H1 (cell line): ENCODE measurements at regions not wholly inside any gene's neighbourhood (a gene's known extent, or its start where the extent isn't known, plus 50 kb on each side); places are given as distances from the start of the nearest gene placed in this dataset.

Experiments used
- CTCF ChIA-PET: fragments of 300-600 bp; sonication (Branson Sonifier 250); formaldehyde crosslinking; loops from one replicate; lab custom pipeline; 2021; ENCODE audit not compliant: partially characterized antibody; lab: Charles Lee
- POLR2A ChIA-PET: fragments of 300-600 bp; sonication (Branson Sonifier 250); formaldehyde crosslinking; loops from one replicate; lab custom pipeline; 2021; ENCODE audit warnings: inconsistent platforms; ENCODE audit not compliant: partially characterized antibody; lab: Charles Lee
- DNase-seq, 2 experiments: peaks; one replicate each; pipeline versions ENCODE4 v3.0.0 to v3.0.0-alpha.2; 2010 to 2022; ENCODE audit warnings: low spot score in 2 of 2, low read depth in 1 of 2, mixed read lengths in 1 of 2
- FAIRE-seq: peaks from 2 replicates; lab custom pipeline; 2011; peaks lifted over from hg19 to GRCh38; lab: Jason Lieb, UNC
- H2AFZ ChIP-seq: 2 replicates; pipeline ENCODE4 v1.8.1; 2012; ENCODE audit warnings: low read length, inconsistent platforms
- H2AK5ac ChIP-seq: 2 replicates; pipeline ENCODE4 v1.6.1; 2013; ENCODE audit warnings: low read depth, low read length
- H2BK120ac ChIP-seq: replicated peaks from 2 replicates; pipeline ENCODE3; 2013; ENCODE audit warnings: low read depth, low read length, inconsistent platforms
- H2BK12ac ChIP-seq: 2 replicates; pipeline ENCODE4 v1.6.1; 2013; ENCODE audit warnings: low read depth, low read length
- H2BK15ac ChIP-seq: 2 replicates; pipeline ENCODE4 v1.6.1; 2013; ENCODE audit warnings: low read length
- H2BK20ac ChIP-seq: 2 replicates; pipeline ENCODE4 v1.6.1; 2013; ENCODE audit warnings: low read length
- H2BK5ac ChIP-seq: 2 replicates; pipeline ENCODE4 v1.6.1; 2013; ENCODE audit warnings: low read depth, low read length
- H3K14ac ChIP-seq: 2 replicates; pipeline ENCODE4 v1.6.1; 2013; ENCODE audit warnings: inconsistent platforms; ENCODE audit not compliant: insufficient read length
- H3K18ac ChIP-seq: 2 replicates; pipeline ENCODE4 v1.6.1; 2013; ENCODE audit warnings: low read length; ENCODE audit errors: extremely low read depth
- H3K23ac ChIP-seq: 2 replicates; pipeline ENCODE4 v1.6.1; 2013; ENCODE audit warnings: inconsistent platforms; ENCODE audit not compliant: insufficient read length
- H3K23me2 ChIP-seq: 2 replicates; pipeline ENCODE4 v1.6.1; 2013; ENCODE audit warnings: low read depth, low read length
- H3K27ac ChIP-seq: 2 replicates; pipeline ENCODE4 v1.6.1; 2011; ENCODE audit warnings: low read depth, low read length, inconsistent platforms
- H3K27me3 ChIP-seq, 4 experiments: replicated peaks in 1 of 4; 1 replicate in 1 of 4; 2 replicates in 3 of 4; pipeline versions ENCODE4 v1.6.1 to v1.8.1; 2011 to 2013; ENCODE audit warnings: low read length in 3 of 4, mild to moderate bottlenecking in 3 of 4, inconsistent platforms in 2 of 4, mixed read lengths in 2 of 4, moderate library complexity in 1 of 4; ENCODE audit not compliant: control insufficient read depth in 3 of 4, insufficient read depth in 3 of 4; ENCODE audit errors: extremely low read depth in 1 of 4
- H3K36me3 ChIP-seq, 4 experiments: 2 replicates each; pipeline versions ENCODE4 v1.6.1 to v1.8.1; 2011 to 2013; ENCODE audit warnings: mild to moderate bottlenecking in 4 of 4, low read length in 3 of 4, moderate library complexity in 2 of 4, control low read depth in 1 of 4, inconsistent platforms in 1 of 4; ENCODE audit not compliant: insufficient read depth in 4 of 4, control insufficient read depth in 2 of 4
- H3K4ac ChIP-seq: replicated peaks from 2 replicates; pipeline ENCODE3; 2013; ENCODE audit warnings: low read length, low read depth, mixed read lengths, inconsistent platforms; ENCODE audit not compliant: insufficient read length
- H3K4me1 ChIP-seq, 4 experiments: replicated peaks in 1 of 4; 1 replicate in 1 of 4; 2 replicates in 3 of 4; pipeline versions ENCODE4 v1.6.1 to v1.8.1; 2011 to 2013; ENCODE audit warnings: low read length in 3 of 4, inconsistent platforms in 2 of 4, mixed read lengths in 1 of 4; ENCODE audit not compliant: insufficient read depth in 4 of 4, control insufficient read depth in 3 of 4
- H3K4me2 ChIP-seq, 2 experiments: 2 replicates each; pipeline versions ENCODE4 v1.6.1 to v1.8.1; 2011 to 2013; ENCODE audit warnings: low read depth in 2 of 2, low read length in 2 of 2, control low read depth in 1 of 2, inconsistent platforms in 1 of 2, mild to moderate bottlenecking in 1 of 2; ENCODE audit not compliant: insufficient read depth in 1 of 2
- H3K4me3 ChIP-seq, 4 experiments: fragments of 200-600, 300-600 bp in 1 of 4; sonication (generic), shearing (Covaris generic), sonication (Bioruptor Twin) in 1 of 4; 2 replicates each; pipeline versions ENCODE4 v1.5.1 to v1.8.1; 2011 to 2016; ENCODE audit warnings: low read length in 4 of 4, low read depth in 3 of 4, control low read depth in 2 of 4, inconsistent platforms in 2 of 4, mild to moderate bottlenecking in 2 of 4, mixed read lengths in 1 of 4, moderate library complexity in 1 of 4; ENCODE audit not compliant: insufficient read depth in 2 of 4; ENCODE audit errors: extremely low read depth in 1 of 4
- H3K56ac ChIP-seq: replicated peaks from 2 replicates; pipeline ENCODE3; 2013; ENCODE audit warnings: low read depth, mild to moderate bottlenecking, mixed read lengths, low read length, inconsistent platforms; ENCODE audit not compliant: insufficient read length
- H3K79me1 ChIP-seq: 2 replicates; pipeline ENCODE4 v1.6.1; 2013; ENCODE audit warnings: low read depth, low read length, control low read depth
- H3K79me2 ChIP-seq, 2 experiments: 2 replicates each; pipeline versions ENCODE4 v1.6.1 to v1.8.1; 2012 to 2013; ENCODE audit warnings: low read length in 2 of 2, mild to moderate bottlenecking in 2 of 2, inconsistent platforms in 1 of 2; ENCODE audit not compliant: insufficient read depth in 2 of 2, control insufficient read depth in 1 of 2
- H3K9ac ChIP-seq, 4 experiments: replicated peaks in 1 of 4; 1 replicate in 1 of 4; 2 replicates in 3 of 4; pipeline versions ENCODE4 v1.6.1 to v1.8.1; 2011 to 2013; ENCODE audit warnings: low read depth in 3 of 4, low read length in 3 of 4, control low read depth in 2 of 4, mild to moderate bottlenecking in 2 of 4, moderate library complexity in 2 of 4, inconsistent platforms in 1 of 4; ENCODE audit errors: extremely low read depth in 1 of 4
- H3K9me3 ChIP-seq, 2 experiments: 2 replicates each; pipeline versions ENCODE4 v1.6.1 to v1.8.1; 2012 to 2013; ENCODE audit warnings: mild to moderate bottlenecking in 2 of 2, moderate library complexity in 2 of 2, control low read depth in 1 of 2, inconsistent platforms in 1 of 2, low read depth in 1 of 2, low read length in 1 of 2, mixed read lengths in 1 of 2; ENCODE audit not compliant: insufficient read depth in 2 of 2
- H4K20me1 ChIP-seq, 2 experiments: replicated peaks in 1 of 2; 2 replicates each; pipeline versions ENCODE3 to v1.8.1; 2011 to 2013; ENCODE audit warnings: inconsistent platforms in 2 of 2, low read length in 2 of 2, mild to moderate bottlenecking in 1 of 2; ENCODE audit not compliant: insufficient read depth in 2 of 2, control insufficient read depth in 1 of 2
- H4K5ac ChIP-seq: 2 replicates; pipeline ENCODE4 v1.6.1; 2013; ENCODE audit warnings: low read length, low read depth, mixed read lengths, inconsistent platforms; ENCODE audit not compliant: insufficient read length
- H4K8ac ChIP-seq: 2 replicates; pipeline ENCODE4 v1.8.0; 2013; ENCODE audit warnings: mild to moderate bottlenecking, moderate library complexity, low read length, inconsistent platforms; ENCODE audit not compliant: insufficient read depth; ENCODE audit errors: extremely low read depth
- H4K91ac ChIP-seq: replicated peaks from 2 replicates; pipeline ENCODE3; 2013; ENCODE audit warnings: low read length, mixed read lengths, inconsistent platforms; ENCODE audit not compliant: insufficient read length
- NRF1 ChIP-seq: IDR thresholded peaks from 2 replicates; pipeline ENCODE4 v1.6.1; 2011; ENCODE audit warnings: mild to moderate bottlenecking, low read depth, low read length, improper control_type of control experiment
- SIRT6 ChIP-seq: IDR thresholded peaks from one replicate; pipeline ENCODE4 v1.7.1; 2012; ENCODE audit warnings: low read length, inconsistent platforms
- TAF7 ChIP-seq: optimal IDR thresholded peaks from 2 replicates; pipeline ENCODE3; 2011; ENCODE audit warnings: low read depth, mild to moderate bottlenecking, inconsistent platforms, low read length, moderate library complexity, borderline replicate concordance
- YY1 ChIP-seq: IDR thresholded peaks from 2 replicates; pipeline ENCODE4 v1.6.1; 2011; ENCODE audit warnings: low read depth, mild to moderate bottlenecking, low read length
- WGBS, 2 experiments: shearing (Covaris generic) in 1 of 2; methylation state at CpG; one replicate each; pipeline versions ENCODE4 v1.1.6 to v1.1.7; 2013 to 2015; ENCODE audit warnings: low lambda C conversion rate in 2 of 2, mixed read lengths in 2 of 2, inconsistent platforms in 1 of 2, low coverage in 1 of 2, missing lambda C conversion rate in 1 of 2; ENCODE audit not compliant: insufficient replicate concordance in 2 of 2, insufficient coverage in 1 of 2, insufficient read length in 1 of 2; ENCODE audit errors: extremely low coverage in 1 of 2, missing lambda C conversion rate in 1 of 2; 5-methylcytosine and 5-hydroxymethylcytosine counted together

DNA sequence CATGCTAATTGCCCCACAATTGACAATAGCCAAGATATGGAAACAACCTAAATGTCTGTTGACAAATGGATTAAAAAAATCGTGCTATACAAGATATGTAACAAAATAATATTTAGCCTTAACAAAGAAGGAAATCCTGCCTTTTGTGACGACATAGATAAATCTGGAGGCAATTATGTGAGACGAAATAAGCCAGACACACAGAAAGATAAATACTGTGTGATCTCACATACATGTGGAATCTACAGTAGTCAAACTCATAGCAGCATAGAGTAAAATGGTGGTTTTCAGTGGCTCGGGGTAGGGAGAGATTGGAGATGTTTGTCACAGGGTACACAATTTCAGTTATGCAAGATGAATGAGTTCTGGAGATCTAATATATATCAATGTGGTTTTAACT, 895.8 kb downstream of the SLITRK6 start:
- no peak for FAIRE-seq
- no peaks in the 10 kb centered on the region for H3K79me1 ChIP-seq
- ChIA-PET POLR2A (no interaction called here), CTCF (interaction anchor here (1.4 kb wide), 1 partner anchor 9 kb away, joined by 6 read pairs; no protein-coding TSS in a partner anchor)
- H2BK120ac ChIP-seq, result no peak overlapping the region
- no peaks in the 10 kb centered on the region for H3K23me2 ChIP-seq
- 62% methylated on average over 4 of the region's 4 CpGs; no CpG with 5 or more reads in 1 of the 2 experiments for WGBS, 2 experiments
- no peak overlapping the region for H3K18ac ChIP-seq
- no peaks in the 10 kb centered on the region for H3K9me3 ChIP-seq
- no peak overlapping the region for H2AFZ ChIP-seq
- H2AK5ac ChIP-seq, result no peak overlapping the region
- no peak overlapping the region for H3K56ac ChIP-seq
- no peak overlapping the region for H2BK20ac ChIP-seq
- no peak overlapping the region for H3K4ac ChIP-seq
- H3K4me3 ChIP-seq, result no peak overlapping the region
- no peaks in the 10 kb centered on the region for H3K4me1 ChIP-seq
- H3K14ac ChIP-seq, result no peak overlapping the region
- H4K20me1 ChIP-seq, result no peaks in the 10 kb centered on the region
- no peaks in the 10 kb centered on the region for H3K79me2 ChIP-seq
- H3K27me3 ChIP-seq, result no peaks in the 10 kb centered on the region
- H4K5ac ChIP-seq, result no peak overlapping the region
- H3K23ac ChIP-seq, result no peak overlapping the region
- no peak overlapping the region for H3K27ac ChIP-seq
- no peak overlapping the region for H3K9ac ChIP-seq
- no peak overlapping the region for H4K91ac ChIP-seq
- no peak overlapping the region for H2BK15ac ChIP-seq
- TF ChIP-seq YY1 (no peak), SIRT6 (no peak), NRF1 (no peak), TAF7 (no peak)
- no peak overlapping the region for H2BK5ac ChIP-seq
- H4K8ac ChIP-seq, result no peak overlapping the region
- H3K4me2 ChIP-seq, result no peak overlapping the region
- H3K36me3 ChIP-seq, result no peaks in the 10 kb centered on the region
- DNase-seq, result no peak
- no peak overlapping the region for H2BK12ac ChIP-seq
